Neural cell (in vitro differentiated cells): ENCODE measurements at regions not wholly inside any gene's neighbourhood (a gene's known extent, or its start where the extent isn't known, plus 50 kb on each side); places are given as distances from the start of the nearest gene placed in this dataset.

Experiments
- H2AFZ ChIP-seq: fragments of 200-600, 300-800 bp; sonication (generic), shearing (Covaris generic); 2 replicates; pipeline ENCODE4 v1.6.0; 2014; ENCODE audit warnings: low read depth, mild to moderate bottlenecking, antibody characterized with exemption, low read length, moderate library complexity
- H3F3A ChIP-seq: fragments of 200-600 bp; shearing (Covaris generic); 2 replicates; pipeline ENCODE4 v1.6.1; 2016; ENCODE audit warnings: mild to moderate bottlenecking, moderate library complexity, mixed read lengths, antibody characterized with exemption, low read length; ENCODE audit not compliant: insufficient read depth, poor library complexity, severe bottlenecking
- H3K27ac ChIP-seq: fragments of 200-600, 300-800 bp; sonication (generic), shearing (Covaris generic); 2 replicates; pipeline ENCODE4 v1.5.1; 2014; ENCODE audit warnings: mild to moderate bottlenecking, low read length, moderate library complexity
- H3K27me3 ChIP-seq: fragments of 300-800, 200-600 bp; sonication (generic), shearing (Covaris generic); 2 replicates; pipeline ENCODE4 v1.6.0; 2014; ENCODE audit warnings: mild to moderate bottlenecking, low read depth, low read length, moderate library complexity; ENCODE audit not compliant: insufficient read depth
- H3K36me3 ChIP-seq: fragments of 300-800, 200-600 bp; sonication (generic), shearing (Covaris generic); 2 replicates; pipeline ENCODE4 v1.5.1; 2014; ENCODE audit warnings: mild to moderate bottlenecking, antibody characterized with exemption, low read length, moderate library complexity; ENCODE audit not compliant: insufficient read depth
- H3K4me2 ChIP-seq: fragments of 300-800, 200-600 bp; sonication (generic), shearing (Covaris generic); 2 replicates; pipeline ENCODE4 v1.6.0; 2014; ENCODE audit warnings: mild to moderate bottlenecking, low read length
- H3K4me3 ChIP-seq: fragments of 300-800, 200-600 bp; sonication (generic), shearing (Covaris generic); 2 replicates; pipeline ENCODE4 v1.5.1; 2014; ENCODE audit warnings: mild to moderate bottlenecking, low read length, moderate library complexity
- H3K79me2 ChIP-seq: fragments of 200-600 bp; shearing (Covaris generic); replicated peaks from 2 replicates; pipeline ENCODE4 v1.6.0; 2014; ENCODE audit warnings: mild to moderate bottlenecking, low read length, moderate library complexity; ENCODE audit not compliant: insufficient read depth
- H3K9ac ChIP-seq: fragments of 300-800, 200-600 bp; sonication (generic), shearing (Covaris generic); 2 replicates; pipeline ENCODE4 v1.6.1; 2016; ENCODE audit warnings: mild to moderate bottlenecking, low read length, mixed read lengths
- H3K9me2 ChIP-seq: fragments of 200-600 bp; shearing (Covaris generic); 2 replicates; pipeline ENCODE4 v1.6.1; 2016; ENCODE audit warnings: mild to moderate bottlenecking, low read length, mixed read lengths; ENCODE audit not compliant: insufficient read depth
- H3K9me3 ChIP-seq: fragments of 200-600, 300-800 bp; sonication (generic), shearing (Covaris generic); 2 replicates; pipeline ENCODE4 v1.6.1; 2016; ENCODE audit warnings: mild to moderate bottlenecking, mixed run types, low read length, moderate library complexity, mixed read lengths
- H4K20me1 ChIP-seq: fragments of 200-600 bp; shearing (Covaris generic); 2 replicates; pipeline ENCODE4 v1.6.1; 2016; ENCODE audit warnings: mild to moderate bottlenecking, mixed run types; ENCODE audit not compliant: insufficient read depth
- CTCF ChIP-seq: fragments of 450-650 bp; IDR thresholded peaks from 2 replicates; pipeline ENCODE4 v1.5.1; 2014; ENCODE audit warnings: antibody characterized with exemption, mild to moderate bottlenecking, moderate library complexity; ENCODE audit not compliant: poor library complexity, severe bottlenecking
- EP300 ChIP-seq: fragments of 450-650 bp; conservative IDR thresholded peaks from 2 replicates; pipeline ENCODE4 v1.6.1; 2014; ENCODE audit warnings: antibody characterized with exemption, mild to moderate bottlenecking, moderate library complexity; ENCODE audit not compliant: poor library complexity, severe bottlenecking
- EZH2 ChIP-seq: fragments of 200-600, 300-800 bp; shearing (Covaris generic), sonication (generic); IDR thresholded peaks from 2 replicates; pipeline ENCODE4 v1.6.1; 2014; ENCODE audit warnings: antibody characterized with exemption, low read length, borderline replicate concordance, mild to moderate bottlenecking; ENCODE audit not compliant: insufficient read depth, poor library complexity, severe bottlenecking
- MXI1 ChIP-seq: fragments of 450-650 bp; conservative IDR thresholded peaks from 2 replicates; pipeline ENCODE4 v1.6.1; 2014; ENCODE audit warnings: antibody characterized with exemption, mild to moderate bottlenecking; ENCODE audit not compliant: poor library complexity, severe bottlenecking
- POLR2AphosphoS5 ChIP-seq: IDR thresholded peaks from 2 replicates; pipeline ENCODE4 v1.6.1; 2012
- RAD21 ChIP-seq: fragments of 450-650 bp; conservative IDR thresholded peaks from 2 replicates; pipeline ENCODE4 v1.6.1; 2014; ENCODE audit warnings: antibody characterized with exemption, mild to moderate bottlenecking, moderate library complexity
- REST ChIP-seq: IDR thresholded peaks from 2 replicates; pipeline ENCODE4 v1.6.1; 2012; ENCODE audit warnings: borderline replicate concordance
- SMC3 ChIP-seq: fragments of 450-650 bp; conservative IDR thresholded peaks from 2 replicates; pipeline ENCODE4 v1.6.1; 2014; ENCODE audit warnings: antibody characterized with exemption, mild to moderate bottlenecking, moderate library complexity; ENCODE audit not compliant: poor library complexity
- TAF1 ChIP-seq: IDR thresholded peaks from 2 replicates; pipeline ENCODE4 v1.6.1; 2012; ENCODE audit warnings: low read depth

DNA sequence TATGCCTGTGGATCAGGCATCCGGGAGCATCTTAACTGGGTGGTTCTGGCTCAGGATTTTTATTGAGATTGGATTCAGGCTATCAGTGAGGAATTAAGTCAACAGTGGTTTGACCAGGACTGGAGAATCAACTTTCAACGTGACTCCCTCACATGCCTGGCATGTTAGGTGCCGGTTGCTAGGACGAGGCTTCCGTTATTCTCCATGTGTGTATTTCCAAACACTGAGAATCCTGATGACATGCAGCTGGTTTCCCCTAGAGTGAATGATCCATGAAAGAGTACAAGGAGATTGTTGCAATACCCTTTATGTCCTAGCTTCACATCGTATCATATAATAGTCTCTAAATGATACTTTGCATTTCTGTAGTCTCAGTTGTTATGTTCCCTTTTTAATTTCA lies 529.2 kb downstream of the ANXA1 start:
- no peak overlapping the region for H3K27ac ChIP-seq
- no peaks in the 10 kb centered on the region for H3F3A ChIP-seq
- H3K4me2 ChIP-seq: no peak overlapping the region
- no peaks in the 10 kb centered on the region for H3K9me2 ChIP-seq
- no peaks in the 10 kb centered on the region for H3K9me3 ChIP-seq
- no peak overlapping the region for H3K9ac ChIP-seq
- H3K79me2 ChIP-seq: no peaks in the 10 kb centered on the region
- TF ChIP-seq EZH2 (no peak), REST (no peak), CTCF (no peak), POLR2AphosphoS5 (no peak), TAF1 (no peak), SMC3 (no peak), MXI1 (no peak), RAD21 (no peak), EP300 (no peak)
- no peak overlapping the region for H3K4me3 ChIP-seq
- H2AFZ ChIP-seq: no peak overlapping the region
- H3K36me3 ChIP-seq: no peaks in the 10 kb centered on the region
- no peaks in the 10 kb centered on the region for H3K27me3 ChIP-seq
- H4K20me1 ChIP-seq: no peaks in the 10 kb centered on the region

- H3K4me2 ChIP-seq: no peak overlapping the region
- no peak overlapping the region for H3K27ac ChIP-seq
- H3F3A ChIP-seq: no peaks in the 10 kb centered on the region
- no peaks in the 10 kb centered on the region for H3K9me2 ChIP-seq
- H3K9me3 ChIP-seq: no peaks in the 10 kb centered on the region
- no peak overlapping the region for H3K9ac ChIP-seq
- no peak for TF ChIP-seq EZH2
- no peak for TF ChIP-seq TAF1
- no peak for TF ChIP-seq EP300
- TF ChIP-seq REST: no peak
- no peak for TF ChIP-seq SMC3
- no peak for TF ChIP-seq CTCF
- TF ChIP-seq POLR2AphosphoS5: no peak
- TF ChIP-seq MXI1: no peak
- no peaks in the 10 kb centered on the region for H3K79me2 ChIP-seq
- H3K36me3 ChIP-seq: no peaks in the 10 kb centered on the region
- no peaks in the 10 kb centered on the region for H3K27me3 ChIP-seq
- no peak overlapping the region for H3K4me3 ChIP-seq
- no peaks in the 10 kb centered on the region for H4K20me1 ChIP-seq
- no peak overlapping the region for H2AFZ ChIP-seq
Observed at GRCh38 chr9:73682789-73683188, 531.1 kb downstream of the ANXA1 start.
